SK-N-SH (cell line): ENCODE measurements at regions not wholly inside any gene's neighbourhood (a gene's known extent, or its start where the extent isn't known, plus 50 kb on each side); places are given as distances from the start of the nearest gene placed in this dataset.

ENCODE experiments used
- CTCF ChIA-PET: fragments of 300-600, 350-600 bp; formaldehyde crosslinking; extraction: SDS; loops from one replicate; lab custom pipeline; 2021; lab: Yijun Ruan, JAX
- POLR2A ChIA-PET: fragments of 350-600 bp; sonication (Branson Sonifier 250); formaldehyde crosslinking; extraction: SDS; loops from one replicate; lab custom pipeline; 2020; ENCODE audit warnings: antibody characterized with exemption, inconsistent platforms; lab: Yijun Ruan, JAX
- DNase-seq: peaks from one replicate; pipeline ENCODE4 v3.0.0; 2012
- H2AFZ ChIP-seq: fragments of 200-600 bp; sonication (generic); 2 replicates; pipeline ENCODE4 v1.8.1; 2016; ENCODE audit warnings: antibody characterized with exemption, mild to moderate bottlenecking, low read depth
- H3F3A ChIP-seq: fragments of 200-600 bp; sonication (generic); replicated peaks from 2 replicates; pipeline ENCODE3; 2016; ENCODE audit warnings: antibody characterized with exemption, mild to moderate bottlenecking; ENCODE audit not compliant: insufficient read depth
- H3K27ac ChIP-seq, 2 experiments: fragments of 200-500 bp in 1 of 2; fragments of 200-600 bp in 1 of 2; sonication (Bioruptor generic) in 1 of 2; sonication (generic), shearing (Covaris generic) in 1 of 2; 2 replicates each; pipeline versions ENCODE4 v1.5.1 to v1.6.1; 2014 to 2016; ENCODE audit warnings: low read depth in 2 of 2, inconsistent platforms in 1 of 2, low read length in 1 of 2, mild to moderate bottlenecking in 1 of 2, mixed read lengths in 1 of 2
- H3K27me3 ChIP-seq: fragments of 200-600 bp; sonication (generic), shearing (Covaris generic); 2 replicates; pipeline ENCODE4 v1.6.1; 2016; ENCODE audit warnings: mixed run types; ENCODE audit not compliant: insufficient read depth
- H3K36me3 ChIP-seq, 2 experiments: fragments of 200-500 bp in 1 of 2; fragments of 200-600 bp in 1 of 2; sonication (Bioruptor generic) in 1 of 2; sonication (generic) in 1 of 2; replicated peaks in 1 of 2; 2 replicates each; pipeline versions ENCODE3 to v1.5.1; 2014 to 2016; ENCODE audit warnings: low read length in 1 of 2, mild to moderate bottlenecking in 1 of 2; ENCODE audit not compliant: insufficient read depth in 2 of 2, control insufficient read depth in 1 of 2
- H3K4me1 ChIP-seq, 2 experiments: fragments of 200-500 bp in 1 of 2; fragments of 200-600 bp in 1 of 2; sonication (Bioruptor generic) in 1 of 2; sonication (generic), shearing (Covaris generic) in 1 of 2; 2 replicates each; pipeline versions ENCODE4 v1.5.1 to v1.6.1; 2014 to 2016; ENCODE audit warnings: low read depth in 1 of 2, low read length in 1 of 2, mixed run types in 1 of 2; ENCODE audit not compliant: insufficient read depth in 2 of 2, control insufficient read depth in 1 of 2
- H3K4me2 ChIP-seq: fragments of 200-600 bp; sonication (generic), shearing (Covaris generic); 2 replicates; pipeline ENCODE4 v1.6.1; 2017; ENCODE audit warnings: mixed run types
- H3K4me3 ChIP-seq, 2 experiments: fragments of 200-500 bp in 1 of 2; fragments of 200-600 bp in 1 of 2; sonication (Bioruptor generic) in 1 of 2; sonication (generic), shearing (Covaris generic) in 1 of 2; 2 replicates each; pipeline versions ENCODE4 v1.5.1 to v1.8.1; 2014 to 2016; ENCODE audit warnings: low read depth in 2 of 2, inconsistent platforms in 1 of 2, low read length in 1 of 2, mild to moderate bottlenecking in 1 of 2, mixed read lengths in 1 of 2, moderate library complexity in 1 of 2
- H3K79me2 ChIP-seq: fragments of 200-600 bp; sonication (generic); 2 replicates; pipeline ENCODE4 v1.8.1; 2017; ENCODE audit warnings: mild to moderate bottlenecking; ENCODE audit not compliant: insufficient read depth
- H3K9ac ChIP-seq: fragments of 200-600 bp; sonication (generic); 2 replicates; pipeline ENCODE4 v1.6.1; 2017; ENCODE audit warnings: mixed run types
- H3K9me2 ChIP-seq: fragments of 200-600 bp; sonication (generic); 2 replicates; pipeline ENCODE4 v1.6.1; 2017; ENCODE audit warnings: mixed run types
- H3K9me3 ChIP-seq: fragments of 200-600 bp; sonication (generic); 2 replicates; pipeline ENCODE4 v1.6.1; 2017; ENCODE audit warnings: mixed run types, mild to moderate bottlenecking, moderate library complexity
- H4K20me1 ChIP-seq: fragments of 200-600 bp; sonication (generic); 2 replicates; pipeline ENCODE4 v1.6.1; 2017; ENCODE audit warnings: mild to moderate bottlenecking, mixed run types; ENCODE audit not compliant: insufficient read depth
- CTCF ChIP-seq: fragments of 200-600 bp; sonication (generic); IDR thresholded peaks from 2 replicates; pipeline ENCODE4 v1.6.1; 2017; ENCODE audit warnings: antibody characterized with exemption, mild to moderate bottlenecking, moderate library complexity
- ELF1 ChIP-seq: IDR thresholded peaks from 2 replicates; pipeline ENCODE4 v1.4.0; 2012
- FOSL2 ChIP-seq: IDR thresholded peaks from 2 replicates; pipeline ENCODE4 v1.4.0; 2012; ENCODE audit warnings: low read depth, mild to moderate bottlenecking, moderate library complexity, borderline replicate concordance
- FOXM1 ChIP-seq: IDR thresholded peaks from 2 replicates; pipeline ENCODE4 v1.4.0; 2012; ENCODE audit warnings: low read depth, mild to moderate bottlenecking
- GATA2 ChIP-seq: sonication (generic); formaldehyde crosslinking; IDR thresholded peaks from 2 replicates; pipeline ENCODE4 v1.5.0; 2020; ENCODE audit warnings: mild to moderate bottlenecking, missing genetic modification reagents
- IRF3 ChIP-seq: fragments of 150-350 bp; IDR thresholded peaks from 2 replicates; pipeline ENCODE4 v1.6.1; 2016; ENCODE audit warnings: mild to moderate bottlenecking, low read depth, low read length
- MXI1 ChIP-seq: IDR thresholded peaks from 2 replicates; pipeline ENCODE4 v1.6.1; 2012; ENCODE audit warnings: mild to moderate bottlenecking, low read depth, low read length, improper control_type of control experiment
- NRF1 ChIP-seq: IDR thresholded peaks from 2 replicates; pipeline ENCODE4 v1.6.1; 2012; ENCODE audit warnings: low read depth, mild to moderate bottlenecking, low read length
- RAD21 ChIP-seq: IDR thresholded peaks from 2 replicates; pipeline ENCODE4 v1.6.1; 2012; ENCODE audit warnings: mild to moderate bottlenecking, low read length
- REST ChIP-seq: IDR thresholded peaks from 2 replicates; pipeline ENCODE4 v1.6.1; 2012; ENCODE audit warnings: mild to moderate bottlenecking, low read depth, low read length, moderate library complexity
- RXRA ChIP-seq: IDR thresholded peaks from 2 replicates; pipeline ENCODE4 v1.4.0; 2012; ENCODE audit warnings: low read depth, mild to moderate bottlenecking, borderline replicate concordance
- TCF12 ChIP-seq: IDR thresholded peaks from 2 replicates; pipeline ENCODE4 v1.4.0; 2012
- YY1 ChIP-seq: IDR thresholded peaks from 2 replicates; pipeline ENCODE4 v1.4.0; 2012; ENCODE audit warnings: low read depth, mild to moderate bottlenecking
- WGBS: methylation state at CpG from one replicate; pipeline ENCODE4 v1.1.6; 2017; ENCODE audit warnings: low lambda C conversion rate; 5-methylcytosine and 5-hydroxymethylcytosine counted together
- TF ChIP-seq, protein P1 (sequence below): IDR thresholded peaks from 2 replicates; pipeline ENCODE4 v1.4.0; 2012; ENCODE audit warnings: low read depth
- TF ChIP-seq, protein P2 (sequence below): IDR thresholded peaks from 2 replicates; pipeline ENCODE4; 2012

DNA sequence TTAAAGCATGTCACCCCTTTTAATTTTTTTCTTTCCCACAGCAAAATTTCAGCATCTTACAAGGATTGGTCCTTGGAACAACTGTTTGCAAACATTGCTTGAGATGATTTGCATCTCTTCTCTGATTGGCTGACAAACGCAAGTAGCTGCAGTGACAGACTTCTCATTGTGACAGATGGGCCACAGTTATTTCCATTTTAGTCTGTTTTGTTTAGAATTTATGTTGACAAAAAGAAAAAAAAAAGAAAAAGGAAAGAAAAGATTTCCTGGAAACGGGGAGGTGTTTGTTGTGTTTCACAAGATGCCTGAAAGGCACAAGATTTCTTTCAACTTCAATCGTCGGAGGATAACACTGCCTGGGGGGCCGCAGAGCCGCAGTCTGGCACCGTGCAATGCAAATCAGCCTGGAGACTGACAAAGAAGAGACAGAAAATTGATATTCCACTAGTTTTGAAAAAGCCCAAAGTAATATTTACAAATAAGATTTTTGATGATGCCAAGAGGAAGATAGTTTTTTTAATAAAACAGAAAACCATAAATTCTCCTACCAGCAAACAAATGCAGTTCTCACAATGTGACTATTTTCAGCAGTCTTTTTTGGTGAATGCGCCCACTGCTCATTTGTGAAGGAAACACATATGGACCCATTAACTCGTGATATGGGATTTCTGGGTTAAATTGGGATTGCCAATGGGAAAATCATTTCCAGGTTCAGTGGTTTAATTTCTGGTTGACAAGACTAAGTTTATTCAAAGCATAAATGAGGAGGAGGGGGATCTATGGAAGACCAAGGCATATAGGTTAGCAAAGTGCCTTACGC is 296.2 kb upstream of the SMIM21 start:
- Histone ChIP-seq H2AFZ (no peak overlapping the region), H3K4me2 (no peak overlapping the region), H3F3A (no peaks in the 10 kb centered on the region), H3K27ac (no peak overlapping the region), H3K4me3 (no peak overlapping the region), H3K4me1 (no peaks in the 10 kb centered on the region), H3K9me2 (no peaks in the 10 kb centered on the region), H3K9ac (no peak overlapping the region), H3K9me3 (no peaks in the 10 kb centered on the region), H3K36me3 (no peaks in the 10 kb centered on the region), H3K27me3 (no peaks in the 10 kb centered on the region), H3K79me2 (no peaks in the 10 kb centered on the region), H4K20me1 (no peaks in the 10 kb centered on the region)
- POLR2A ChIA-PET = no interaction called here
- CTCF ChIA-PET = interaction anchor here (0.6 kb wide), 1 partner anchor 18 kb away, joined by 4 read pairs; no protein-coding TSS in a partner anchor
- DNase-seq = no peak
- no peak for TF ChIP-seq RAD21
- no peak for TF ChIP-seq FOSL2
- no peak for TF ChIP-seq GATA2 (CRISPR knock-in tag)
- no peak for TF ChIP-seq NRF1
- TF ChIP-seq FOXM1 = no peak
- no peak for TF ChIP-seq ELF1
- TF ChIP-seq, protein P1, sequence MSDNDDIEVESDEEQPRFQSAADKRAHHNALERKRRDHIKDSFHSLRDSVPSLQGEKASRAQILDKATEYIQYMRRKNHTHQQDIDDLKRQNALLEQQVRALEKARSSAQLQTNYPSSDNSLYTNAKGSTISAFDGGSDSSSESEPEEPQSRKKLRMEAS = no peak
- TF ChIP-seq, protein P2, sequence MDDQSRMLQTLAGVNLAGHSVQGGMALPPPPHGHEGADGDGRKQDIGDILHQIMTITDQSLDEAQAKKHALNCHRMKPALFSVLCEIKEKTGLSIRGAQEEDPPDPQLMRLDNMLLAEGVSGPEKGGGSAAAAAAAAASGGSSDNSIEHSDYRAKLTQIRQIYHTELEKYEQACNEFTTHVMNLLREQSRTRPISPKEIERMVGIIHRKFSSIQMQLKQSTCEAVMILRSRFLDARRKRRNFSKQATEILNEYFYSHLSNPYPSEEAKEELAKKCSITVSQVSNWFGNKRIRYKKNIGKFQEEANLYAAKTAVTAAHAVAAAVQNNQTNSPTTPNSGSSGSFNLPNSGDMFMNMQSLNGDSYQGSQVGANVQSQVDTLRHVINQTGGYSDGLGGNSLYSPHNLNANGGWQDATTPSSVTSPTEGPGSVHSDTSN = no peak
- no peak for TF ChIP-seq IRF3
- TF ChIP-seq TCF12 = no peak
- TF ChIP-seq RXRA = no peak
- TF ChIP-seq YY1 = no peak
- no peak for TF ChIP-seq CTCF
- TF ChIP-seq MXI1 = no peak
- TF ChIP-seq REST = no peak
- 52% methylated on average over 10 of the region's 10 CpGs for WGBS
